ENCODE measurements at regions not wholly inside any gene's neighbourhood (a gene's known extent, or its start where the extent isn't known, plus 50 kb on each side); places are given as distances from the start of the nearest gene placed in this dataset.
A peak's percentile ranks its signal among the peaks of the same experiment; 100 is the strongest.
"Not testable (repeated sequence)": the region's sequence is repeated elsewhere in the genome, so short reads cannot be mapped to it uniquely, and the experiment has no call there.

- Histone ChIP-seq H3K36me3 (ENCODE audit: control insufficient read depth, insufficient read depth, low read length, severe bottlenecking) (no peaks in the 10 kb centered on the region), H3K9me3 (ENCODE audit: control insufficient read depth, low read length) (no peaks in the 10 kb centered on the region), H3K4me3 (ENCODE audit: low read length) (no peak overlapping the region), H3K27me3 (replicated peaks; ENCODE audit: control insufficient read depth, insufficient read depth, low read length) (no peaks in the 10 kb centered on the region), H3K4me1 (ENCODE audit: control insufficient read depth, insufficient read depth, low read length) (peaks cover 29% of the 10 kb centered on the region), H3K9ac (ENCODE audit: low read length) (no peak overlapping the region)
- no peak for DNase-seq (ENCODE audit: low read depth)
Observed at GRCh38 chr2:150676747-150677383, 189.4 kb upstream of the RND3 start.

- peaks cover 19% of the 10 kb centered on the region for H3K4me1 ChIP-seq (ENCODE audit: control insufficient read depth, insufficient read depth, low read length)
- H3K36me3 ChIP-seq (ENCODE audit: control insufficient read depth, insufficient read depth, low read length, severe bottlenecking) = no peaks in the 10 kb centered on the region
- no peaks in the 10 kb centered on the region for H3K27me3 ChIP-seq (replicated peaks; ENCODE audit: control insufficient read depth, insufficient read depth, low read length)
- no peak for DNase-seq (ENCODE audit: low read depth)
- no peak overlapping the region for H3K4me3 ChIP-seq (ENCODE audit: low read length)
- no peak overlapping the region for H3K9ac ChIP-seq (ENCODE audit: low read length)
- no peaks in the 10 kb centered on the region for H3K9me3 ChIP-seq (ENCODE audit: control insufficient read depth, low read length)
Observed at GRCh38 chr2:150675807-150676206, 188.3 kb upstream of the RND3 start.

- H3K27me3 ChIP-seq (replicated peaks; ENCODE audit: control insufficient read depth, insufficient read depth, low read length) = no peaks in the 10 kb centered on the region
- H3K4me1 ChIP-seq (ENCODE audit: control insufficient read depth, insufficient read depth, low read length) = peaks cover 4% of the 10 kb centered on the region
- DNase-seq (ENCODE audit: low read depth) = peak; percentile 60
- no peak overlapping the region for H3K9ac ChIP-seq (ENCODE audit: low read length)
- no peak overlapping the region for H3K4me3 ChIP-seq (ENCODE audit: low read length)
- no peaks in the 10 kb centered on the region for H3K36me3 ChIP-seq (ENCODE audit: control insufficient read depth, insufficient read depth, low read length, severe bottlenecking)
- H3K9me3 ChIP-seq (ENCODE audit: control insufficient read depth, low read length) = no peaks in the 10 kb centered on the region
Observed at GRCh38 chr2:150674283-150674682, 186.8 kb upstream of the RND3 start.

- DNase-seq (ENCODE audit: low read depth) = no peak
- H3K4me1 ChIP-seq (ENCODE audit: control insufficient read depth, insufficient read depth, low read length) = no peaks in the 10 kb centered on the region
- H3K36me3 ChIP-seq (ENCODE audit: control insufficient read depth, insufficient read depth, low read length, severe bottlenecking) = no peaks in the 10 kb centered on the region
- H3K9ac ChIP-seq (ENCODE audit: low read length) = no peak overlapping the region
- no peak overlapping the region for H3K4me3 ChIP-seq (ENCODE audit: low read length)
- H3K9me3 ChIP-seq (ENCODE audit: control insufficient read depth, low read length) = no peaks in the 10 kb centered on the region
- no peaks in the 10 kb centered on the region for H3K27me3 ChIP-seq (replicated peaks; ENCODE audit: control insufficient read depth, insufficient read depth, low read length)
Observed at GRCh38 chr2:150672311-150672710, 184.8 kb upstream of the RND3 start.

GRCh38 chr2:150669492-150669891 is 182.0 kb upstream of the RND3 start:
- Histone ChIP-seq H3K4me1 (ENCODE audit: control insufficient read depth, insufficient read depth, low read length) (no peaks in the 10 kb centered on the region), H3K9me3 (ENCODE audit: control insufficient read depth, low read length) (no peaks in the 10 kb centered on the region), H3K36me3 (ENCODE audit: control insufficient read depth, insufficient read depth, low read length, severe bottlenecking) (no peaks in the 10 kb centered on the region), H3K4me3 (ENCODE audit: low read length) (no peak overlapping the region), H3K27me3 (replicated peaks; ENCODE audit: control insufficient read depth, insufficient read depth, low read length) (no peaks in the 10 kb centered on the region), H3K9ac (ENCODE audit: low read length) (no peak overlapping the region)
- DNase-seq (ENCODE audit: low read depth) = no peak

- H3K27me3 ChIP-seq (replicated peaks; ENCODE audit: control insufficient read depth, insufficient read depth, low read length); H3K9ac ChIP-seq (ENCODE audit: low read length); DNase-seq (ENCODE audit: low read depth); H3K4me1 ChIP-seq (ENCODE audit: control insufficient read depth, insufficient read depth, low read length); H3K4me3 ChIP-seq (ENCODE audit: low read length); H3K36me3 ChIP-seq (ENCODE audit: control insufficient read depth, insufficient read depth, low read length, severe bottlenecking); H3K9me3 ChIP-seq (ENCODE audit: control insufficient read depth, low read length): not testable (repeated sequence)
Observed at GRCh38 chr2:150667039-150667438, 179.6 kb upstream of the RND3 start.

GRCh38 chr2:150663143-150663542 is 175.7 kb upstream of the RND3 start:
- Histone ChIP-seq H3K4me3 (ENCODE audit: low read length) (no peak overlapping the region), H3K4me1 (ENCODE audit: control insufficient read depth, insufficient read depth, low read length) (peaks cover 5% of the 10 kb centered on the region), H3K9ac (ENCODE audit: low read length) (peak overlapping the region; percentile 10), H3K36me3 (ENCODE audit: control insufficient read depth, insufficient read depth, low read length, severe bottlenecking) (no peaks in the 10 kb centered on the region), H3K9me3 (ENCODE audit: control insufficient read depth, low read length) (peaks cover 13% of the 10 kb centered on the region), H3K27me3 (replicated peaks; ENCODE audit: control insufficient read depth, insufficient read depth, low read length) (no peaks in the 10 kb centered on the region)
- DNase-seq (ENCODE audit: low read depth) = peak; percentile 66

GRCh38 chr2:150656002-150656401 is 168.5 kb upstream of the RND3 start:
- Histone ChIP-seq H3K27me3 (replicated peaks; ENCODE audit: control insufficient read depth, insufficient read depth, low read length) (no peaks in the 10 kb centered on the region), H3K9ac (ENCODE audit: low read length) (no peak overlapping the region), H3K4me1 (ENCODE audit: control insufficient read depth, insufficient read depth, low read length) (peaks cover 11% of the 10 kb centered on the region), H3K4me3 (ENCODE audit: low read length) (no peak overlapping the region), H3K9me3 (ENCODE audit: control insufficient read depth, low read length) (peaks cover 5% of the 10 kb centered on the region), H3K36me3 (ENCODE audit: control insufficient read depth, insufficient read depth, low read length, severe bottlenecking) (no peaks in the 10 kb centered on the region)
- DNase-seq (ENCODE audit: low read depth) = no peak

GRCh38 chr2:150653351-150653750 is 165.9 kb upstream of the RND3 start:
- DNase-seq (ENCODE audit: low read depth) = peak; percentile 75
- no peaks in the 10 kb centered on the region for H3K36me3 ChIP-seq (ENCODE audit: control insufficient read depth, insufficient read depth, low read length, severe bottlenecking)
- H3K9me3 ChIP-seq (ENCODE audit: control insufficient read depth, low read length) = no peaks in the 10 kb centered on the region
- H3K27me3 ChIP-seq (replicated peaks; ENCODE audit: control insufficient read depth, insufficient read depth, low read length) = no peaks in the 10 kb centered on the region
- H3K4me3 ChIP-seq (ENCODE audit: low read length) = peak overlapping the region; percentile 20
- H3K9ac ChIP-seq (ENCODE audit: low read length) = peak overlapping the region; percentile 52
- peaks cover 11% of the 10 kb centered on the region for H3K4me1 ChIP-seq (ENCODE audit: control insufficient read depth, insufficient read depth, low read length)

GRCh38 chr2:150647943-150648342 is 160.5 kb upstream of the RND3 start:
- Histone ChIP-seq H3K27me3 (replicated peaks; ENCODE audit: control insufficient read depth, insufficient read depth, low read length) (no peaks in the 10 kb centered on the region), H3K4me1 (ENCODE audit: control insufficient read depth, insufficient read depth, low read length) (peaks cover 14% of the 10 kb centered on the region), H3K9me3 (ENCODE audit: control insufficient read depth, low read length) (no peaks in the 10 kb centered on the region), H3K4me3 (ENCODE audit: low read length) (no peak overlapping the region), H3K36me3 (ENCODE audit: control insufficient read depth, insufficient read depth, low read length, severe bottlenecking) (no peaks in the 10 kb centered on the region), H3K9ac (ENCODE audit: low read length) (no peak overlapping the region)
- DNase-seq (ENCODE audit: low read depth) = no peak

GRCh38 chr2:150646746-150647145 is 159.3 kb upstream of the RND3 start:
- Histone ChIP-seq H3K27me3 (replicated peaks; ENCODE audit: control insufficient read depth, insufficient read depth, low read length) (no peaks in the 10 kb centered on the region), H3K9ac (ENCODE audit: low read length) (no peak overlapping the region), H3K4me3 (ENCODE audit: low read length) (no peak overlapping the region), H3K4me1 (ENCODE audit: control insufficient read depth, insufficient read depth, low read length) (peaks cover 13% of the 10 kb centered on the region), H3K36me3 (ENCODE audit: control insufficient read depth, insufficient read depth, low read length, severe bottlenecking) (no peaks in the 10 kb centered on the region), H3K9me3 (ENCODE audit: control insufficient read depth, low read length) (no peaks in the 10 kb centered on the region)
- DNase-seq (ENCODE audit: low read depth) = no peak
